ENCODE measurements at regions not wholly inside any gene's neighbourhood (a gene's known extent, or its start where the extent isn't known, plus 50 kb on each side); places are given as distances from the start of the nearest gene placed in this dataset.

- no peak for DNase-seq
Measured at GRCh38 chr3:124512881-124513609, 217.2 kb upstream of the UMPS start.

- DNase-seq: no peak
Measured at GRCh38 chr3:124513610-124513997, 216.6 kb upstream of the UMPS start.

GRCh38 chr3:124514683-124515082 is 215.6 kb upstream of the UMPS start:
- no peak for DNase-seq

- no peak for DNase-seq
Measured at GRCh38 chr3:124516333-124516732, 213.9 kb upstream of the UMPS start.

- DNase-seq: no peak
Measured at GRCh38 chr3:124517306-124517705, 212.9 kb upstream of the UMPS start.

GRCh38 chr3:124518350-124518749 is 211.9 kb upstream of the UMPS start:
- no peak for DNase-seq

- no peak for DNase-seq
Measured at GRCh38 chr3:124519591-124520194, 210.6 kb upstream of the UMPS start.

GRCh38 chr3:124520970-124521369 is 209.3 kb upstream of the UMPS start:
- no peak for DNase-seq

GRCh38 chr3:124522082-124522625 is 208.1 kb upstream of the UMPS start:
- DNase-seq: no peak

- DNase-seq: no peak
Measured at GRCh38 chr3:124526601-124527000, 203.7 kb upstream of the UMPS start.

GRCh38 chr3:124529826-124530571 is 200.3 kb upstream of the UMPS start:
- no peak for DNase-seq

GRCh38 chr3:124530916-124531315 is 199.3 kb upstream of the UMPS start:
- no peak for DNase-seq

- no peak for DNase-seq
Measured at GRCh38 chr3:124532071-124532470, 198.2 kb upstream of the UMPS start.

- no peak for DNase-seq
Measured at GRCh38 chr3:124535306-124535705, 194.9 kb upstream of the UMPS start.

GRCh38 chr3:124540550-124541211 is 189.6 kb upstream of the UMPS start:
- no peak for DNase-seq

- no peak for DNase-seq
Measured at GRCh38 chr3:124542214-124542869, 187.9 kb upstream of the UMPS start.

GRCh38 chr3:124545891-124546290 is 184.4 kb upstream of the UMPS start:
- no peak for DNase-seq

- DNase-seq: no peak
Measured at GRCh38 chr3:124552224-124552623, 178.0 kb upstream of the UMPS start.

GRCh38 chr3:124553178-124553577 is 177.1 kb upstream of the UMPS start:
- DNase-seq: no peak

- no peak for DNase-seq
Measured at GRCh38 chr3:124556636-124557035, 173.6 kb upstream of the UMPS start.

GRCh38 chr3:124557433-124558232 is 172.6 kb upstream of the UMPS start:
- DNase-seq: no peak

All from activated T-cell treated with anti-CD3 and anti-CD28 coated beads for 4 hours (primary cell).